ENCODE measurements at regions not wholly inside any gene's neighbourhood (a gene's known extent, or its start where the extent isn't known, plus 50 kb on each side); places are given as distances from the start of the nearest gene placed in this dataset.

- no peak for DNase-seq (ENCODE audit: extremely low spot score)
- TF ChIP-seq ARNT (IDR thresholded peaks at IDR 0.05) (no peak), BHLHE40 (IDR thresholded peaks at IDR 0.05; ENCODE audit: borderline replicate concordance) (no peak), PKNOX1 (IDR thresholded peaks at IDR 0.05) (no peak), SP1 (IDR thresholded peaks at IDR 0.05) (no peak), FOXK2 (IDR thresholded peaks at IDR 0.05) (no peak), ELF4 (IDR thresholded peaks at IDR 0.05) (no peak), LEF1 (IDR thresholded peaks at IDR 0.05; ENCODE audit: borderline replicate concordance) (no peak), SUZ12 (IDR thresholded peaks at IDR 0.05) (no peak), L3MBTL2 (conservative IDR thresholded peaks at IDR 0.05) (no peak), CTBP1 (IDR thresholded peaks at IDR 0.05; ENCODE audit: borderline replicate concordance) (no peak), TARDBP (IDR thresholded peaks at IDR 0.05) (no peak), FOXA1 (IDR thresholded peaks at IDR 0.05) (no peak)
- ChIA-PET CTCF (no interaction called here), POLR2A (no interaction called here)
Observed at GRCh38 chr13:40125336-40125735, 469.9 kb downstream of the COG6 start.

- ChIA-PET POLR2A (no interaction called here), CTCF (no interaction called here)
- DNase-seq (ENCODE audit: extremely low spot score) = no peak
- no peak for TF ChIP-seq CTBP1 (IDR thresholded peaks at IDR 0.05; ENCODE audit: borderline replicate concordance)
- no peak for TF ChIP-seq ELF4 (IDR thresholded peaks at IDR 0.05)
- TF ChIP-seq SUZ12 (IDR thresholded peaks at IDR 0.05) = no peak
- TF ChIP-seq ARNT (IDR thresholded peaks at IDR 0.05) = no peak
- TF ChIP-seq BHLHE40 (IDR thresholded peaks at IDR 0.05; ENCODE audit: borderline replicate concordance) = no peak
Observed at GRCh38 chr13:40126306-40127085, 471.0 kb downstream of the COG6 start.

GRCh38 chr13:40127476-40127875, 472.0 kb downstream of the COG6 start:
- no peak for DNase-seq (ENCODE audit: extremely low spot score)
- ChIA-PET CTCF (no interaction called here), POLR2A (no interaction called here)
- TF ChIP-seq ARNT (IDR thresholded peaks at IDR 0.05) = no peak
- TF ChIP-seq BHLHE40 (IDR thresholded peaks at IDR 0.05; ENCODE audit: borderline replicate concordance) = no peak
- no peak for TF ChIP-seq CTBP1 (IDR thresholded peaks at IDR 0.05; ENCODE audit: borderline replicate concordance)
- TF ChIP-seq TARDBP (IDR thresholded peaks at IDR 0.05) = no peak
- TF ChIP-seq SP1 (IDR thresholded peaks at IDR 0.05) = no peak

- ChIA-PET POLR2A (no interaction called here), CTCF (no interaction called here)
- DNase-seq (ENCODE audit: extremely low spot score) = no peak
- no peak for TF ChIP-seq HDGF (IDR thresholded peaks at IDR 0.05; ENCODE audit: borderline replicate concordance)
- TF ChIP-seq L3MBTL2 (conservative IDR thresholded peaks at IDR 0.05) = no peak
- no peak for TF ChIP-seq BHLHE40 (IDR thresholded peaks at IDR 0.05; ENCODE audit: borderline replicate concordance)
- TF ChIP-seq CTBP1 (IDR thresholded peaks at IDR 0.05; ENCODE audit: borderline replicate concordance) = no peak
- TF ChIP-seq TARDBP (IDR thresholded peaks at IDR 0.05) = no peak
- TF ChIP-seq SUZ12 (IDR thresholded peaks at IDR 0.05) = no peak
- TF ChIP-seq FOXM1 (IDR thresholded peaks at IDR 0.05; ENCODE audit: borderline replicate concordance) = no peak
- no peak for TF ChIP-seq NFRKB (IDR thresholded peaks at IDR 0.05)
- TF ChIP-seq FOXK2 (IDR thresholded peaks at IDR 0.05) = no peak
- TF ChIP-seq LEF1 (IDR thresholded peaks at IDR 0.05; ENCODE audit: borderline replicate concordance) = no peak
- no peak for TF ChIP-seq ZNF384 (IDR thresholded peaks at IDR 0.05)
Observed at GRCh38 chr13:40127925-40128324, 472.5 kb downstream of the COG6 start.

GRCh38 chr13:40129467-40129866, 474.0 kb downstream of the COG6 start:
- POLR2A ChIA-PET = no interaction called here
- CTCF ChIA-PET = no interaction called here
- no peak for DNase-seq (ENCODE audit: extremely low spot score)
- TF ChIP-seq PKNOX1 (IDR thresholded peaks at IDR 0.05) (no peak), ELF4 (IDR thresholded peaks at IDR 0.05) (no peak), L3MBTL2 (conservative IDR thresholded peaks at IDR 0.05) (no peak), TARDBP (IDR thresholded peaks at IDR 0.05) (no peak), CTBP1 (IDR thresholded peaks at IDR 0.05; ENCODE audit: borderline replicate concordance) (no peak), BHLHE40 (IDR thresholded peaks at IDR 0.05; ENCODE audit: borderline replicate concordance) (no peak), SUZ12 (IDR thresholded peaks at IDR 0.05) (no peak), FOXM1 (IDR thresholded peaks at IDR 0.05; ENCODE audit: borderline replicate concordance) (no peak), FOXA1 (IDR thresholded peaks at IDR 0.05) (no peak), ZNF384 (IDR thresholded peaks at IDR 0.05) (no peak), NFRKB (IDR thresholded peaks at IDR 0.05) (no peak), LEF1 (IDR thresholded peaks at IDR 0.05; ENCODE audit: borderline replicate concordance) (no peak), HDGF (IDR thresholded peaks at IDR 0.05; ENCODE audit: borderline replicate concordance) (no peak), SP1 (IDR thresholded peaks at IDR 0.05) (no peak), FOXK2 (IDR thresholded peaks at IDR 0.05) (no peak), ARNT (IDR thresholded peaks at IDR 0.05) (no peak)

GRCh38 chr13:40130871-40131636, 475.6 kb downstream of the COG6 start:
- CTCF ChIA-PET = no interaction called here
- TF ChIP-seq SP1 (IDR thresholded peaks at IDR 0.05) = no peak
- no peak for TF ChIP-seq FOXM1 (IDR thresholded peaks at IDR 0.05; ENCODE audit: borderline replicate concordance)
- TF ChIP-seq ZNF384 (IDR thresholded peaks at IDR 0.05) = no peak
- no peak for TF ChIP-seq FOXK2 (IDR thresholded peaks at IDR 0.05)
- no peak for TF ChIP-seq BHLHE40 (IDR thresholded peaks at IDR 0.05; ENCODE audit: borderline replicate concordance)
- TF ChIP-seq HDGF (IDR thresholded peaks at IDR 0.05; ENCODE audit: borderline replicate concordance) = no peak
- no peak for TF ChIP-seq ARNT (IDR thresholded peaks at IDR 0.05)
- TF ChIP-seq PKNOX1 (IDR thresholded peaks at IDR 0.05) = no peak
- no peak for TF ChIP-seq CTBP1 (IDR thresholded peaks at IDR 0.05; ENCODE audit: borderline replicate concordance)
- TF ChIP-seq SUZ12 (IDR thresholded peaks at IDR 0.05) = no peak
- TF ChIP-seq L3MBTL2 (conservative IDR thresholded peaks at IDR 0.05) = no peak
- no peak for TF ChIP-seq TARDBP (IDR thresholded peaks at IDR 0.05)
- TF ChIP-seq LEF1 (IDR thresholded peaks at IDR 0.05; ENCODE audit: borderline replicate concordance) = no peak
- no peak for TF ChIP-seq FOXA1 (IDR thresholded peaks at IDR 0.05)
- no peak for TF ChIP-seq ELF4 (IDR thresholded peaks at IDR 0.05)
- TF ChIP-seq NFRKB (IDR thresholded peaks at IDR 0.05) = no peak
- POLR2A ChIA-PET = no interaction called here
- no peak for DNase-seq (ENCODE audit: extremely low spot score)
